Ovary (tissue), 7 donors: ENCODE measurements at regions not wholly inside any gene's neighbourhood (a gene's known extent, or its start where the extent isn't known, plus 50 kb on each side); places are given as distances from the start of the nearest gene placed in this dataset.

Experiments used
- DNase-seq, 5 donors: peaks; one replicate each; pipeline ENCODE4 v3.0.0-alpha.2; 2019 to 2020
- H3K27ac ChIP-seq, 2 donors: fragments of 200-600 bp; one replicate each; pipeline versions ENCODE4 v1.5.1 to v1.8.0; 2019 to 2022
- H3K27me3 ChIP-seq: fragments of 200-600 bp; one replicate; pipeline ENCODE4 v1.8.0; 2022
- H3K36me3 ChIP-seq: fragments of 200-600 bp; sonication (generic); one replicate; pipeline ENCODE4 v1.5.1; 2019
- H3K4me1 ChIP-seq: one replicate; pipeline ENCODE4 v1.8.1; 2013; ENCODE audit warnings: mild to moderate bottlenecking, moderate library complexity; ENCODE audit not compliant: insufficient read depth
- H3K4me3 ChIP-seq: fragments of 200-600 bp; sonication (generic); one replicate; pipeline ENCODE4 v1.5.1; 2017
- H3K9me3 ChIP-seq, 2 donors: fragments of 200-600 bp in 1 of 2; sonication (generic) in 1 of 2; one replicate each; pipeline versions ENCODE4 v1.5.1 to v1.8.1; 2013 to 2019; ENCODE audit warnings: mild to moderate bottlenecking in 1 of 2, moderate library complexity in 1 of 2
- CTCF ChIP-seq, 3 donors: fragments of 450-650 bp in 2 of 3; fragments of 200-600 bp in 1 of 3; IDR thresholded peaks; one replicate each; pipeline versions ENCODE4 v1.5.1 to v1.8.0; 2016 to 2022; ENCODE audit warnings: antibody characterized with exemption in 3 of 3, mild to moderate bottlenecking in 1 of 3
- EP300 ChIP-seq: sonication (generic); formaldehyde crosslinking; IDR thresholded peaks from one replicate; pipeline ENCODE4 v1.6.1; 2017; ENCODE audit warnings: antibody characterized with exemption
- POLR2A ChIP-seq: fragments of 450-650 bp; IDR thresholded peaks from one replicate; pipeline ENCODE4 v1.6.1; 2017; ENCODE audit warnings: antibody characterized with exemption, mild to moderate bottlenecking, moderate library complexity
- WGBS, 3 donors: extraction: QIAGEN DNeasy Blood & Tissue Kit in 1 of 3; methylation state at CpG; one replicate each; pipeline versions ENCODE4 v1.1.5 to v1.1.7; 2013 to 2017; 5-methylcytosine and 5-hydroxymethylcytosine counted together
- intact Hi-C, 4 donors: fragments of 100-400 bp; cut with DNase I; formaldehyde crosslinking; loops; one replicate each; pipeline versions ENCODE4 v1.11.0 to v1.15.1; 2022 to 2023
- donor health status: DM: no; HTN: no; CAD: no; lungs with moderate emphysema.
- donor health status: DM: no; HTN: no; CAD: no.
- donor health status: Bipolar disorder and iron deficiency.
- donor health status: DM: no; HTN: no; CAD: no.
- donor health status: DM: yes; HTN: yes; CAD: no.

GRCh38 chr6:167523426-167523825 is 198.5 kb downstream of the TTLL2 start:
- DNase-seq, result no peak
- no peak overlapping the region for H3K4me3 ChIP-seq
- no peaks in the 10 kb centered on the region for H3K9me3 ChIP-seq
- no peaks in the 10 kb centered on the region for H3K4me1 ChIP-seq
- intact Hi-C loops, result no loop called here
- H3K27ac ChIP-seq, result no peak overlapping the region
- 89 to 91% (median 90%) methylated on average over 13 of the region's 13 CpGs for WGBS, 3 donors
- no peaks in the 10 kb centered on the region for H3K36me3 ChIP-seq
- no peak for TF ChIP-seq EP300
- TF ChIP-seq CTCF (IDR thresholded peaks at IDR 0.05), result no peak
- TF ChIP-seq POLR2A, result no peak
- no peaks in the 10 kb centered on the region for H3K27me3 ChIP-seq

- WGBS, 3 donors, result 73 to 83% (median 80%) methylated on average over 22 of the region's 22 CpGs
Observed at GRCh38 chr6:167524261-167525111, 199.6 kb downstream of the TTLL2 start.

GRCh38 chr6:167525774-167526173 is 200.9 kb downstream of the TTLL2 start:
- Histone ChIP-seq H3K27ac (no peak overlapping the region), H3K4me3 (no peak overlapping the region), H3K36me3 (no peaks in the 10 kb centered on the region), H3K4me1 (no peaks in the 10 kb centered on the region), H3K9me3 (no peaks in the 10 kb centered on the region), H3K27me3 (no peaks in the 10 kb centered on the region)
- TF ChIP-seq CTCF (IDR thresholded peaks at IDR 0.05) (no peak), EP300 (no peak), POLR2A (no peak)
- intact Hi-C loops, result no loop called here
- WGBS, 3 donors, result 96 to 98% (median 98%) methylated on average over 6 of the region's 6 CpGs
- no peak for DNase-seq

More at GRCh38 chr6:167524261-167525111, 199.6 kb downstream of the TTLL2 start:
- Histone ChIP-seq H3K27me3 (no peaks in the 10 kb centered on the region), H3K27ac (no peak overlapping the region), H3K9me3 (no peaks in the 10 kb centered on the region), H3K4me3 (no peak overlapping the region), H3K36me3 (no peaks in the 10 kb centered on the region), H3K4me1 (no peaks in the 10 kb centered on the region)
- TF ChIP-seq EP300 (no peak), POLR2A (no peak), CTCF (IDR thresholded peaks at IDR 0.05) (no peak)
- intact Hi-C loops, result no loop called here
- no peak for DNase-seq

GRCh38 chr6:167526465-167527368 is 201.8 kb downstream of the TTLL2 start:
- Histone ChIP-seq H3K27me3 (no peaks in the 10 kb centered on the region), H3K9me3 (no peaks in the 10 kb centered on the region), H3K4me1 (no peaks in the 10 kb centered on the region), H3K4me3 (no peak overlapping the region), H3K27ac (no peak overlapping the region), H3K36me3 (no peaks in the 10 kb centered on the region)
- WGBS, 3 donors, result 85 to 87% (median 85%) methylated on average over 23 of the region's 23 CpGs
- intact Hi-C loops, result no loop called here
- DNase-seq, result no peak
- TF ChIP-seq CTCF (IDR thresholded peaks at IDR 0.05) (no peak), POLR2A (no peak), EP300 (no peak)
